Mammary epithelial cell (primary cell): ENCODE measurements at regions not wholly inside any gene's neighbourhood (a gene's known extent, or its start where the extent isn't known, plus 50 kb on each side); places are given as distances from the start of the nearest gene placed in this dataset.

Source experiments
- CTCF ChIP-seq, 2 donors: IDR thresholded peaks in 1 of 2; conservative IDR thresholded peaks in 1 of 2; 2 replicates each; pipeline ENCODE4 v1.5.1; 2011 to 2012; ENCODE audit warnings: inconsistent platforms in 2 of 2, low read length in 2 of 2, mild to moderate bottlenecking in 2 of 2, control low read depth in 1 of 2, low read depth in 1 of 2; ENCODE audit not compliant: insufficient read depth in 1 of 2; ENCODE audit errors: extremely low read depth in 1 of 2
- EZH2 ChIP-seq: IDR thresholded peaks from 2 replicates; pipeline ENCODE4 v1.6.1; 2012; ENCODE audit warnings: low read length, inconsistent platforms, borderline replicate concordance

GRCh38 chr17:15893658-15894024, 51.3 kb upstream of the ADORA2B start:
- TF ChIP-seq CTCF (conservative IDR thresholded peaks at IDR 0.05 in 1 of 2, IDR thresholded peaks at IDR 0.05 in 1 of 2; ENCODE audit: extremely low read depth in 1 of 2, insufficient read depth in 1 of 2, low read depth in 1 of 2, low read length in 2 of 2) (no peak), EZH2 (no peak)
